PC-3 (cell line): ENCODE measurements at regions not wholly inside any gene's neighbourhood (a gene's known extent, or its start where the extent isn't known, plus 50 kb on each side); places are given as distances from the start of the nearest gene placed in this dataset.

Experiments
- CTCF ChIP-seq: fragments of 300-600 bp; sonication (generic); conservative IDR thresholded peaks from 2 replicates; pipeline ENCODE4 v1.5.1; 2017; ENCODE audit warnings: antibody characterized with exemption, low read depth, mild to moderate bottlenecking, low read length
- EZH2 ChIP-seq: fragments of 300-600 bp; sonication (generic); IDR thresholded peaks from one replicate; pipeline ENCODE4 v1.6.1; 2017; ENCODE audit warnings: antibody characterized with exemption, mild to moderate bottlenecking, low read length; ENCODE audit not compliant: unreplicated experiment
- EZH2phosphoT487 ChIP-seq: fragments of 300-600 bp; sonication (generic); IDR thresholded peaks from 2 replicates; pipeline ENCODE4 v1.6.1; 2018; ENCODE audit warnings: mild to moderate bottlenecking, antibody characterized with exemption, low read length, borderline replicate concordance

- TF ChIP-seq EZH2 (no peak), CTCF (no peak), EZH2phosphoT487 (no peak)
Observed at GRCh38 chrX:63418211-63418610, 67.1 kb upstream of the SPIN4 start.
